Activated naive CD8-positive, alpha-beta T cell treated with anti-CD3 and anti-CD28 coated beads, Interleukin-2, amount 10 ng/mL, durations not matched to agents 7 days and 5 days (primary cell): ENCODE measurements at regions not wholly inside any gene's neighbourhood (a gene's known extent, or its start where the extent isn't known, plus 50 kb on each side); places are given as distances from the start of the nearest gene placed in this dataset.
A peak's percentile ranks its signal among the peaks of the same experiment; 100 is the strongest.

Experiments
- ATAC-seq: fragments of 150-1000 bp; cut with Tn5 transposase; one replicate; pipeline ENCODE4 v1.10.0; 2021; ENCODE audit warnings: low read depth, moderate library complexity
- POLR2A ChIA-PET: fragments of 350-600 bp; sonication (Branson Sonifier 250); formaldehyde crosslinking; loops from one replicate; lab custom pipeline; 2021; ENCODE audit warnings: antibody characterized with exemption; lab: Charles Lee
- DNase-seq: peaks from one replicate; pipeline ENCODE4 v3.0.0; 2021
- H3K27ac Mint-ChIP-seq: one replicate; pipeline ENCODE4 v1.8.0; 2022; ENCODE audit warnings: mild to moderate bottlenecking, mixed read lengths
- H3K27me3 Mint-ChIP-seq: one replicate; pipeline ENCODE4 v1.8.0; 2022; ENCODE audit warnings: mild to moderate bottlenecking, moderate library complexity, mixed read lengths
- H3K36me3 Mint-ChIP-seq: one replicate; pipeline ENCODE4 v1.8.0; 2021; ENCODE audit warnings: mild to moderate bottlenecking, mixed read lengths
- H3K4me1 Mint-ChIP-seq: one replicate; pipeline ENCODE4 v1.8.0; 2021; ENCODE audit warnings: mixed read lengths
- H3K4me3 Mint-ChIP-seq: one replicate; pipeline ENCODE4 v1.8.0; 2022; ENCODE audit warnings: mild to moderate bottlenecking, moderate library complexity, mixed read lengths
- H3K9me3 Mint-ChIP-seq: one replicate; pipeline ENCODE4 v1.8.0; 2021; ENCODE audit warnings: mixed read lengths

GRCh38 chr2:538646-539045, 138.6 kb downstream of the TMEM18 start:
- Mint-ChIP-seq H3K4me1 (no peaks in the 10 kb centered on the region), H3K9me3 (no peaks in the 10 kb centered on the region), H3K27ac (no peak overlapping the region), H3K4me3 (no peak overlapping the region), H3K27me3 (peaks cover 23% of the 10 kb centered on the region), H3K36me3 (no peaks in the 10 kb centered on the region)
- POLR2A ChIA-PET: no interaction called here
- DNase-seq (no peak), ATAC-seq (no peak)

- Mint-ChIP-seq H3K9me3 (no peaks in the 10 kb centered on the region), H3K27me3 (peaks cover 17% of the 10 kb centered on the region), H3K4me1 (no peaks in the 10 kb centered on the region), H3K27ac (no peak overlapping the region), H3K36me3 (no peaks in the 10 kb centered on the region), H3K4me3 (no peak overlapping the region)
- ATAC-seq (no peak), DNase-seq (no peak)
- POLR2A ChIA-PET: no interaction called here
These were observed 142.0 kb downstream of the TMEM18 start for GRCh38 chr2:535222-535621.

DNA sequence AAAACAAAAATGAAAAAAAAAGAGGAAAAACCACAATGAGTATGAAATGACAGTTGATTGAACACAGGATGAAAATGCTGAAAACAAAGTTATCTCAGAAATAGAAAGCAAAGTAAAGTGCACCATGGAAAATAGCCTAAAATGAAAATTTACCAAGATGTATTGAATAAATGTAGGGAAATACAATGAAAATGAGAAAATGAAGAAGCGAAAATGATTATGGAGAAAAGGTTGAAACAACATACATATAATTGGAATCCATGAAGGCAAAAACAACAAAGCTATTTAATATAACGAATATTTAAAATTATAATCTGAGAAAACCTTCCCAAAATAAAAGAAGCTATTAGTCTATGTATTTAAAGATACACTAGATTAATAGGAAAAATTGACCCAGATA, 147.4 kb downstream of the TMEM18 start:
- DNase-seq: no peak
- ATAC-seq: no peak
- Mint-ChIP-seq H3K4me3 (no peak overlapping the region), H3K27ac (no peak overlapping the region), H3K36me3 (no peaks in the 10 kb centered on the region), H3K27me3 (peaks cover 3% of the 10 kb centered on the region), H3K9me3 (no peaks in the 10 kb centered on the region), H3K4me1 (no peaks in the 10 kb centered on the region)
- POLR2A ChIA-PET: no interaction called here

DNA sequence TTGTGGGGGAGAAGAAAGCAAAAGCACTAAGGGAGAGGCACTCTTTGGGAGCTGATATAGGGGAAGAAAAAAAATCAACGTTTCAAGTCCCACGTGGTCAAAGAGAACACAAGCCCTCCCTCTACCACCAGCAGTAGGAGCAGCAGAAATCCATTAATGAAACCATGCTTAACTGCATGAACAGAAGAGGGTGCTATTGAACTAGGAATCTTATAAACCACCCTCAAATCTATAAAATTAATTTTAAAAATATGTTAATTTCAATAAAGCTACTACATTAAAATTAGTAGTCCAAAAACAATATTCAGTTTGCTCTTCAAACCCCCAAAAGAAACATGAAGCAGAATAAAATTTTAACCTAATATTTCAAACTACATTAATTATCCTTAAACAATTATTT, 147.8 kb downstream of the TMEM18 start:
- Mint-ChIP-seq H3K27ac (no peak overlapping the region), H3K36me3 (no peaks in the 10 kb centered on the region), H3K4me3 (no peak overlapping the region), H3K9me3 (no peaks in the 10 kb centered on the region), H3K4me1 (no peaks in the 10 kb centered on the region), H3K27me3 (peaks cover 3% of the 10 kb centered on the region)
- POLR2A ChIA-PET: no interaction called here
- ATAC-seq: peak; percentile 45
- DNase-seq: no peak

DNA sequence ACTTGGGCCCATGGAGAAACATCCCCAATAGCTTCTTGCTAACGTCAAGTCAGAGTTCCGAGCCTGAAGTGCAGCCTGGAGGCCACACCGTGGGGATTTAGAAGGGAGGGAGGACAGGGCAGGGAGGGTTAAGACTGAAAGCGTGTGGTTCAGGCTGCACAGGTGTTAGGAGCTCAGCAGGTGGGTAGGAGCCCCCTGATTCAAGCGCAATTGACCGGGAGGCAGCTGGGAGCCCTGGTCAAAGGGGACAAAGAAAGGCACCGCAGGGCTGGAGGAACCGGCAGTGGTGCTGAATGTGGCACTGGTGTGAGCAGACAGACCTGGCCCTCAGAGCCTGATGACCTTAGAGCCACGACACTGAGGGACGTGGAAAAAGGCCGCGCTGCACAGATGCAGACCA, 149.6 kb downstream of the TMEM18 start:
- DNase-seq (no peak), ATAC-seq (no peak)
- no peaks in the 10 kb centered on the region for H3K36me3 Mint-ChIP-seq
- H3K9me3 Mint-ChIP-seq: no peaks in the 10 kb centered on the region
- no peak overlapping the region for H3K27ac Mint-ChIP-seq
- no peaks in the 10 kb centered on the region for H3K4me1 Mint-ChIP-seq
- POLR2A ChIA-PET: no interaction called here
- H3K27me3 Mint-ChIP-seq: peaks cover 6% of the 10 kb centered on the region
- no peak overlapping the region for H3K4me3 Mint-ChIP-seq

DNA sequence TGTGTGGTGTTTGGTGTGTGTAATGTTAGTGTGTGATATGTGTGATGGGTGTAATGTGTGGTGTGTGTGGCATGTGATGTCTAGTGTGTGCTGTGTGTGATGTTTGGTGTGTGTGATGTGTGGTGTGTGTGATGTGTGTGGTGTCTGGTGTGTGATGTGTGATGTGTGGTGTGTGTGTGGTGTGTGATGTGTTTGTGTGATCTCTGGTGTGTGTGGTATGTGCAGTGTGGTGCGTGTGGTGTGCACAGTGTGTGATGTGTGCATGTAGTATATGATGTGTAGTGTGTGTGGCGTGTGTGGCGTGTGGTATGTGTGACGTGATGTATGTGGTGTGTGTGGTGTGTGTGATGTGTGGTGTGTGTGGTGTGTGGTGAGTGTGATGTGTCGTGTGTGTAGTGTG, 150.3 kb downstream of the TMEM18 start:
- H3K4me1 Mint-ChIP-seq: no peaks in the 10 kb centered on the region
- no peaks in the 10 kb centered on the region for H3K9me3 Mint-ChIP-seq
- H3K36me3 Mint-ChIP-seq: no peaks in the 10 kb centered on the region
- POLR2A ChIA-PET: no interaction called here
- H3K4me3 Mint-ChIP-seq: no peak overlapping the region
- DNase-seq (no peak), ATAC-seq (no peak)
- peaks cover 6% of the 10 kb centered on the region for H3K27me3 Mint-ChIP-seq
- H3K27ac Mint-ChIP-seq: no peak overlapping the region

DNA sequence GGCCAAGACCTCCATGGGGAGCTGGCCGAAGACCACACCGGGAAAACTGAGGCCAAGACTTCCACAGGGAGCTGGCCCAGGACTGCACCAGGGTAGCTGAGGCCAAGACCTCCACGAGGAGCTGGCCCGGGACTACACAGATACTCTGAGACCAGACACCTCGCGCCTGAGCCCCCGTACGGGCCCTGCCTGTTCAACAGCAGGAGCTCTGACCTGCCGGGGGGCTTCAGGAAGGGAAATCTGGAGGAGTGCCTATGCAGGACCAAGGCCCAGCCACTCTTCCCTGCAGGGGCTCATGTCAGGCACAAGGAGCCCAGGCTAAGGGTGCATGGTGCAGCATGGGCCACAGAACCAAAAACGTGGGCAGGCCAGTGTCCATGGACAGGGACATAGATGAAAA, 151.6 kb downstream of the TMEM18 start:
- Mint-ChIP-seq H3K36me3 (no peaks in the 10 kb centered on the region), H3K4me3 (no peak overlapping the region), H3K4me1 (no peaks in the 10 kb centered on the region), H3K27me3 (peaks cover 6% of the 10 kb centered on the region), H3K9me3 (no peaks in the 10 kb centered on the region), H3K27ac (no peak overlapping the region)
- POLR2A ChIA-PET: no interaction called here
- DNase-seq (no peak), ATAC-seq (no peak)

DNA sequence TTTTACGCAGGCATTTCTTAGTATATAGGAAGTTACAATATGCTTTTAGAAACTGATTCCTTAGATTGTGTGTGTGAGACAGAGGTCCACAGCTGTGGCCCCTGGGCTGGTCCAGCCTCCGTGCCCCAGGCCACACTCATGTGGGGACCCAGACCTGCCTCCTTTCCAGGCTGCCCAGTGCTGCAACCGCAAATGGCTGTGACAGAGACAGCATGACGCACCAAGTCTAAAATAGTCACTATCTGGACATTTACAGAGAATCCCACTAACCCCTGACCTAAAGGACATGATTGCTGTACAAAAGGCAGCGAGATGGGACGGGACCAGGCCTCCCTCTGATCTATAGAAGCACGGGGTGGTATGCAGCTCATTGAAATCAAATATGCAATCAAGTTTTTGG, 152.2 kb downstream of the TMEM18 start:
- Mint-ChIP-seq H3K36me3 (no peaks in the 10 kb centered on the region), H3K4me3 (no peak overlapping the region), H3K9me3 (no peaks in the 10 kb centered on the region), H3K27ac (no peak overlapping the region), H3K27me3 (peaks cover 6% of the 10 kb centered on the region), H3K4me1 (no peaks in the 10 kb centered on the region)
- POLR2A ChIA-PET: no interaction called here
- ATAC-seq (no peak), DNase-seq (no peak)

GRCh38 chr2:524442-524841, 152.8 kb downstream of the TMEM18 start:
- Mint-ChIP-seq H3K4me3 (no peak overlapping the region), H3K27me3 (peaks cover 2% of the 10 kb centered on the region)
- POLR2A ChIA-PET: no interaction called here

GRCh38 chr2:523698-524270, 153.4 kb downstream of the TMEM18 start:
- no peaks in the 10 kb centered on the region for H3K9me3 Mint-ChIP-seq
- ATAC-seq (no peak), DNase-seq (no peak)
- no peak overlapping the region for H3K27ac Mint-ChIP-seq
- no peaks in the 10 kb centered on the region for H3K4me1 Mint-ChIP-seq
- H3K36me3 Mint-ChIP-seq: no peaks in the 10 kb centered on the region
- H3K27me3 Mint-ChIP-seq: peaks cover 2% of the 10 kb centered on the region
- POLR2A ChIA-PET: no interaction called here
- no peak overlapping the region for H3K4me3 Mint-ChIP-seq

More at GRCh38 chr2:524442-524841, 152.8 kb downstream of the TMEM18 start:
- DNase-seq (no peak), ATAC-seq (no peak)
- no peak overlapping the region for H3K27ac Mint-ChIP-seq
- no peaks in the 10 kb centered on the region for H3K9me3 Mint-ChIP-seq
- no peaks in the 10 kb centered on the region for H3K36me3 Mint-ChIP-seq
- no peaks in the 10 kb centered on the region for H3K4me1 Mint-ChIP-seq

- ATAC-seq: no peak
- DNase-seq: no peak
- no peak overlapping the region for H3K4me3 Mint-ChIP-seq
- no peaks in the 10 kb centered on the region for H3K36me3 Mint-ChIP-seq
- POLR2A ChIA-PET: no interaction called here
- H3K9me3 Mint-ChIP-seq: no peaks in the 10 kb centered on the region
- no peak overlapping the region for H3K27ac Mint-ChIP-seq
- peaks cover 4% of the 10 kb centered on the region for H3K27me3 Mint-ChIP-seq
- no peaks in the 10 kb centered on the region for H3K4me1 Mint-ChIP-seq
These were observed 154.4 kb downstream of the TMEM18 start for GRCh38 chr2:522776-523175.

DNA sequence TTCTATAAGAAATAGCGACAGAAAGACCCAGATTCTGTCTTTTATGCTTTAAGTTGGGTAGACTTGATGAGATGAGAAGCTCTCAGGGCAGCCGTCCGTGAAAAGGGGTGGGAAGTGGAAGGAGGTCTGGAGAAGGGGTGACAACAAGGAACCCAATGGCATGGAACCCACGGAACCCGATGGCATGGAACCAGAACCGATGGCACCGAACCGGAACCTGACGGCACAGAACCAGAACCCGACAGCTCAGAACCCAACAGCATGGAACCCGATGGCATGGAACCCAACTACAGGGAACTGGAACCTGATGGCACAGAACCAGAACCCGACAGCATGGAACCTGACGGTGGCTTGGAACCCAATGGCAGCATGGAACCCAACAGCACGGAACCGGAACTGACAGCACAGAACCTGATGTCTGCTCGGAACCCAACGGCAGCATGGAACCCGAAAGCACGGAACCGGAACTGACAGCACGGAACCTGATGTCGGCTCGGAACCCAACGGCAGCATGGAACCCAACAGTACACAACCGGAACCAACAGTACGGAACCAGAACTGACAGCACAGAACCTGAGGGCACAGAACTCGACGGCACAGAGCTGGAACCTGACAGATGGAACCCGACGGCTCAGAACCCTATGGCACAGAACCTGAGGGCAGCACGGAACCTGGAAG, 155.2 kb downstream of the TMEM18 start:
- ATAC-seq (no peak), DNase-seq (no peak)
- POLR2A ChIA-PET: no interaction called here
- H3K27me3 Mint-ChIP-seq: peaks cover 8% of the 10 kb centered on the region
- no peak overlapping the region for H3K4me3 Mint-ChIP-seq
- H3K4me1 Mint-ChIP-seq: no peaks in the 10 kb centered on the region
- no peak overlapping the region for H3K27ac Mint-ChIP-seq
- H3K36me3 Mint-ChIP-seq: no peaks in the 10 kb centered on the region
- H3K9me3 Mint-ChIP-seq: no peaks in the 10 kb centered on the region

DNA sequence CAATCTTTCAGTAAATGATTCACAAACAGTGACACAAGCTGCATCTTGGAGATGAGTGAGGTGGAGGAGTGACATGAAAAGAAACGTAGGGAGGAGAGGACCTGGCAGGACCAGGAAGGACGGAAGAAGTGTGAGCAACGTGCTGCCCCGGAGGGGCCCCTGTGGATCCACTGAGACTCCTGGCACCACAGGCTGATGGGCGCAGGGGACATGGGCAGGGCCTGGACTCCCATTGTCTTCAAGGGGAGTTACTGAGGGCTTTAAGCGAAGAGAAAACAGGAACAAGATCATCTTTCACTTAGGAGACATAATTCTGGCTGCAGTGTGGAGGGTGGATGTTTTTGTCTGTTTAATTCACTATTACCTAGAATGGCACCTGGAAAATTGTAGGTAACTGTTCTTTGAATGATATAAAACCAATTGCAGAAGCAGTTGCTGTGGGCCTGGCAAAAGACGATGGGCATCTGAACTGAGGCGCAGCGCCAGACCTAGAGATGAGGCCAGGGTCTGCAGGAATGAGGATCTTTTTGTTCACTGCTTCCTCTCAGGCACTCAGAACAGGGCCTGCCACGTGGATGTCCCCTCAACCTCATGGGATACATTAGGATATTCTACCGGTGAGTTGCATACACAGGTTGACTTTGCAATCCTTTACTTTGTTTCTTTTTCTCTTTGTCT, 156.4 kb downstream of the TMEM18 start:
- Mint-ChIP-seq H3K27ac (no peak overlapping the region), H3K27me3 (peaks cover 8% of the 10 kb centered on the region), H3K4me3 (no peak overlapping the region), H3K9me3 (no peaks in the 10 kb centered on the region), H3K36me3 (no peaks in the 10 kb centered on the region), H3K4me1 (no peaks in the 10 kb centered on the region)
- DNase-seq: no peak
- POLR2A ChIA-PET: no interaction called here
- no peak for ATAC-seq

- ATAC-seq (no peak), DNase-seq (no peak)
- POLR2A ChIA-PET: no interaction called here
- no peak overlapping the region for H3K27ac Mint-ChIP-seq
- peaks cover 10% of the 10 kb centered on the region for H3K27me3 Mint-ChIP-seq
- no peaks in the 10 kb centered on the region for H3K4me1 Mint-ChIP-seq
- no peaks in the 10 kb centered on the region for H3K9me3 Mint-ChIP-seq
- H3K36me3 Mint-ChIP-seq: no peaks in the 10 kb centered on the region
- H3K4me3 Mint-ChIP-seq: no peak overlapping the region
These were observed 160.3 kb downstream of the TMEM18 start for GRCh38 chr2:516944-517343.
